ENCODE measurements at regions not wholly inside any gene's neighbourhood (a gene's known extent, or its start where the extent isn't known, plus 50 kb on each side); places are given as distances from the start of the nearest gene placed in this dataset.

DNA sequence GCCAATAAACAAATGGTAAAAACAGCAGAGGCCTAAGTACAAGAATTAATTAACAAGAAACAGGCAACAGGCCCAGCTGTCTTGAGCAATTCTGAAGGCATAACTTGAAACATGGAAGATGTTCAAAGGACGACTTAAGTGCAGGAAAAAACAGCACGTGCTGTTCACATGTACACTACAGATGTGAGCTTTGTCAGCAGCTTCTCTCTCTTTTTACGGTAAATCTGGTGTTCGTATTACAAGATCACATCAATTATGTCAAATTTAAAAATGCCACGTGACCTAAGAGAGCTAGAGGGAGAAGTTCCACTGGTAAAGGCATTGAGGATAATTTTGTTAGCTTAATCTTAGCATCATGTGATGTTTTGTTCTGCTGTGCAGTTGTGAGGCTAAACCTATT, 281.1 kb downstream of the PSAT1 start:
- H3K27ac ChIP-seq (ENCODE audit: low read length): no peak overlapping the region
- no peak overlapping the region for H2AFZ ChIP-seq (ENCODE audit: low read depth, low read length)
- no peaks in the 10 kb centered on the region for H3K4me1 ChIP-seq (ENCODE audit: low read length)
- TF ChIP-seq CTCF (IDR thresholded peaks at IDR 0.05; ENCODE audit: low read depth, low read length): no peak
- TF ChIP-seq EZH2phosphoT487 (IDR thresholded peaks at IDR 0.05; ENCODE audit: low read depth): no peak
- no peaks in the 10 kb centered on the region for H3K36me3 ChIP-seq (replicated peaks; ENCODE audit: low read depth, low read length)
- no peak overlapping the region for H3K9ac ChIP-seq (ENCODE audit: low read length)
- H3K4me2 ChIP-seq (ENCODE audit: low read length): no peak overlapping the region
- no peaks in the 10 kb centered on the region for H3K27me3 ChIP-seq (ENCODE audit: low read depth, low read length)
- H3K79me2 ChIP-seq (ENCODE audit: low read length): no peaks in the 10 kb centered on the region
- no peaks in the 10 kb centered on the region for H3K9me3 ChIP-seq (ENCODE audit: insufficient read depth, low read length)
- no peak overlapping the region for H3K4me3 ChIP-seq (ENCODE audit: low read length)
- H4K20me1 ChIP-seq (ENCODE audit: insufficient read depth, low read length): no peaks in the 10 kb centered on the region

GRCh38 chr9:78582821-78583220, 285.9 kb downstream of the PSAT1 start:
- H3K27me3 ChIP-seq (ENCODE audit: low read depth, low read length): no peaks in the 10 kb centered on the region
- H3K4me2 ChIP-seq (ENCODE audit: low read length): no peak overlapping the region
- no peaks in the 10 kb centered on the region for H4K20me1 ChIP-seq (ENCODE audit: insufficient read depth, low read length)

GRCh38 chr9:78584589-78584988, 287.7 kb downstream of the PSAT1 start:
- H4K20me1 ChIP-seq (ENCODE audit: insufficient read depth, low read length): no peaks in the 10 kb centered on the region
- H3K9ac ChIP-seq (ENCODE audit: low read length): no peak overlapping the region
- no peaks in the 10 kb centered on the region for H3K4me1 ChIP-seq (ENCODE audit: low read length)
- TF ChIP-seq EZH2phosphoT487 (IDR thresholded peaks at IDR 0.05; ENCODE audit: low read depth) (no peak), CTCF (IDR thresholded peaks at IDR 0.05; ENCODE audit: low read depth, low read length) (no peak)
- H3K36me3 ChIP-seq (replicated peaks; ENCODE audit: low read depth, low read length): no peaks in the 10 kb centered on the region
- no peak overlapping the region for H2AFZ ChIP-seq (ENCODE audit: low read depth, low read length)
- H3K27ac ChIP-seq (ENCODE audit: low read length): no peak overlapping the region
- H3K4me2 ChIP-seq (ENCODE audit: low read length): no peak overlapping the region
- no peaks in the 10 kb centered on the region for H3K79me2 ChIP-seq (ENCODE audit: low read length)
- no peak overlapping the region for H3K4me3 ChIP-seq (ENCODE audit: low read length)
- H3K27me3 ChIP-seq (ENCODE audit: low read depth, low read length): peaks cover 4% of the 10 kb centered on the region; the same call in 1 of the 2 replicates
- no peaks in the 10 kb centered on the region for H3K9me3 ChIP-seq (ENCODE audit: insufficient read depth, low read length)

More at GRCh38 chr9:78582821-78583220, 285.9 kb downstream of the PSAT1 start:
- Histone ChIP-seq H3K9ac (ENCODE audit: low read length) (no peak overlapping the region), H3K79me2 (ENCODE audit: low read length) (no peaks in the 10 kb centered on the region), H3K9me3 (ENCODE audit: insufficient read depth, low read length) (no peaks in the 10 kb centered on the region), H3K36me3 (replicated peaks; ENCODE audit: low read depth, low read length) (no peaks in the 10 kb centered on the region), H3K4me1 (ENCODE audit: low read length) (no peaks in the 10 kb centered on the region), H3K27ac (ENCODE audit: low read length) (no peak overlapping the region), H3K4me3 (ENCODE audit: low read length) (no peak overlapping the region), H2AFZ (ENCODE audit: low read depth, low read length) (no peak overlapping the region)
- no peak for TF ChIP-seq EZH2phosphoT487 (IDR thresholded peaks at IDR 0.05; ENCODE audit: low read depth)
- TF ChIP-seq CTCF (IDR thresholded peaks at IDR 0.05; ENCODE audit: low read depth, low read length): no peak

DNA sequence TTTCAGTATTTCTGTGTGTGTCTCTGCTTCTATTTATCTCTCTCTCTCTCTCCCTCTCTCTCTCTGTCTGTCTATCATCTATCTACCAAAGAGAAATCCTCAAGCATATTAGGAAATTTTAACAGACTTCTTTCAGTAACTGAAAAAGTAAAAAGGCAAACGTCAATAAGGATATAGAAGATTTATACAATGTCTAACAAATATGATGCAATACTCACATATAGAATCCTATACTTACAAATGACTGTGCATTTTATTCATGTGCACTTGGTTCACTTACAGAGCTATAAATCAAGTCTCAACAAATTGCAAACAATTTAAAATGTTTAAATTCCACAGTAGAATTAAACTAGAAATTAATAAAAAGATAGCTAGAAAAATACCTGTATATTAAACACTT, 289.0 kb downstream of the PSAT1 start:
- Histone ChIP-seq H3K9ac (ENCODE audit: low read length) (no peak overlapping the region), H3K79me2 (ENCODE audit: low read length) (no peaks in the 10 kb centered on the region)
- no peak for TF ChIP-seq CTCF (IDR thresholded peaks at IDR 0.05; ENCODE audit: low read depth, low read length)
- TF ChIP-seq EZH2phosphoT487 (IDR thresholded peaks at IDR 0.05; ENCODE audit: low read depth): no peak

More for the DNA sequence above, 289.0 kb downstream of the PSAT1 start:
- Histone ChIP-seq H3K4me3 (ENCODE audit: low read length) (no peak overlapping the region), H3K27me3 (ENCODE audit: low read depth, low read length) (peaks cover 9% of the 10 kb centered on the region), H4K20me1 (ENCODE audit: insufficient read depth, low read length) (no peaks in the 10 kb centered on the region), H2AFZ (ENCODE audit: low read depth, low read length) (no peak overlapping the region), H3K4me1 (ENCODE audit: low read length) (no peaks in the 10 kb centered on the region), H3K4me2 (ENCODE audit: low read length) (no peak overlapping the region), H3K9me3 (ENCODE audit: insufficient read depth, low read length) (no peaks in the 10 kb centered on the region), H3K36me3 (replicated peaks; ENCODE audit: low read depth, low read length) (no peaks in the 10 kb centered on the region), H3K27ac (ENCODE audit: low read length) (no peak overlapping the region)
